Motor neuron (in vitro differentiated cells): ENCODE measurements at regions not wholly inside any gene's neighbourhood (a gene's known extent, or its start where the extent isn't known, plus 50 kb on each side); places are given as distances from the start of the nearest gene placed in this dataset.
A peak's percentile ranks its signal among the peaks of the same experiment; 100 is the strongest.

Source experiments
- ATAC-seq, 8 experiments: fragments of 200-7000 bp; cut with Tn5 transposase; replicated peaks in 6 of 8; 2 replicates each; pipeline ENCODE4 v1.8.0; 2021; ENCODE audit warnings: mild to moderate bottlenecking in 8 of 8, moderate library complexity in 8 of 8
- H3K27ac ChIP-seq, 2 donors: fragments of 250-450 bp; sonication (Bioruptor Pico); 2 replicates each; pipeline ENCODE4 v1.9.0; 2021; ENCODE audit warnings: antibody characterized with exemption in 2 of 2, mild to moderate bottlenecking in 2 of 2, moderate library complexity in 1 of 2
- H3K4me1 ChIP-seq, 2 donors: fragments of 250-450 bp; sonication (Bioruptor Pico); replicated peaks in 1 of 2; 2 replicates each; pipeline ENCODE4 v1.6.1; 2021; ENCODE audit warnings: antibody characterized with exemption in 2 of 2, mild to moderate bottlenecking in 2 of 2, moderate library complexity in 1 of 2
- H3K4me3 ChIP-seq, 5 donors: fragments of 250-450 bp; sonication (Bioruptor Pico); 2 replicates each; pipeline ENCODE4 v1.9.0; 2021; ENCODE audit warnings: antibody characterized with exemption in 5 of 5, mild to moderate bottlenecking in 5 of 5, moderate library complexity in 4 of 5
- WGBS, 10 experiments: fragments of 450-650 bp; shearing (Covaris generic); methylation state at CpG; one replicate each; pipeline ENCODE4 v1.0.0; 2022; 5-methylcytosine and 5-hydroxymethylcytosine counted together
- in situ Hi-C, 9 experiments: fragments of 400-800 bp; cut with MboI; loops; one replicate each; pipeline ENCODE4 v1.15.0; 2021; ENCODE audit warnings: low sequenced_read_pairs in 9 of 9, low pct_unique_long_range_greater_than_20kb in 2 of 9; ENCODE audit not compliant: unreplicated experiment in 9 of 9

GRCh38 chr5:156015137-156015536 is 311.8 kb upstream of the SGCD start:
- H3K4me1 ChIP-seq: no peaks in the 10 kb centered on the region
- WGBS, 10 experiments: 0 to 90% (median 70%) methylated on average over 1 of the region's 1 CpG; no CpG with 5 or more reads in 1 of the 10 experiments
- no peak for ATAC-seq
- no peak overlapping the region for H3K4me3 ChIP-seq
- in situ Hi-C loops: no loop called here
- H3K27ac ChIP-seq: no peak overlapping the region

GRCh38 chr5:156019130-156019529 is 307.8 kb upstream of the SGCD start:
- H3K4me1 ChIP-seq: no peaks in the 10 kb centered on the region
- no peak overlapping the region for H3K4me3 ChIP-seq
- no peak for ATAC-seq
- in situ Hi-C loops: no loop called here
- H3K27ac ChIP-seq: no peak overlapping the region
- 36 to 100% (median 54%) methylated on average over 1 to 2 of the region's 2 CpGs for WGBS, 10 experiments

- H3K27ac ChIP-seq: no peak overlapping the region
- no peaks in the 10 kb centered on the region for H3K4me1 ChIP-seq
- in situ Hi-C loops: no loop called here
- ATAC-seq: no peak
- no peak overlapping the region for H3K4me3 ChIP-seq
- 16 to 91% (median 70%) methylated on average over 2 to 7 of the region's 7 CpGs for WGBS, 10 experiments
Observed at GRCh38 chr5:156019571-156020180, 307.3 kb upstream of the SGCD start.

GRCh38 chr5:156020647-156021046 is 306.3 kb upstream of the SGCD start:
- 15 to 100% (median 83%) methylated on average over 1 to 3 of the region's 3 CpGs; no CpG with 5 or more reads in 1 of the 10 experiments for WGBS, 10 experiments
- ATAC-seq: no peak
- in situ Hi-C loops: no loop called here

GRCh38 chr5:156021866-156022265 is 305.1 kb upstream of the SGCD start:
- Histone ChIP-seq H3K4me3 (no peak overlapping the region), H3K27ac (no peak overlapping the region), H3K4me1 (no peaks in the 10 kb centered on the region)
- 46 to 100% (median 83%) methylated on average over 1 of the region's 1 CpG; no CpG with 5 or more reads in 4 of the 10 experiments for WGBS, 10 experiments
- ATAC-seq: no peak
- in situ Hi-C loops: no loop called here

More at GRCh38 chr5:156020647-156021046, 306.3 kb upstream of the SGCD start:
- no peak overlapping the region for H3K4me3 ChIP-seq
- no peak overlapping the region for H3K27ac ChIP-seq
- no peaks in the 10 kb centered on the region for H3K4me1 ChIP-seq

- H3K4me3 ChIP-seq: no peak overlapping the region
- 0 to 90% (median 67%) methylated on average over 1 of the region's 1 CpG; no CpG with 5 or more reads in 3 of the 10 experiments for WGBS, 10 experiments
- in situ Hi-C loops: no loop called here
- H3K4me1 ChIP-seq: no peaks in the 10 kb centered on the region
- no peak overlapping the region for H3K27ac ChIP-seq
- peak in 1 of 8 experiments; percentile 73 for ATAC-seq
Observed at GRCh38 chr5:156025656-156026055, 301.3 kb upstream of the SGCD start.

- no peak for ATAC-seq
- in situ Hi-C loops: no loop called here
- no peak overlapping the region for H3K27ac ChIP-seq
- no peaks in the 10 kb centered on the region for H3K4me1 ChIP-seq
- H3K4me3 ChIP-seq: no peak overlapping the region
- 67 to 100% (median 92%) methylated on average over 1 of the region's 1 CpG; no CpG with 5 or more reads in 4 of the 10 experiments for WGBS, 10 experiments
Observed at GRCh38 chr5:156031181-156031580, 295.8 kb upstream of the SGCD start.

GRCh38 chr5:156036640-156037039 is 290.3 kb upstream of the SGCD start:
- Histone ChIP-seq H3K4me1 (no peaks in the 10 kb centered on the region), H3K27ac (no peak overlapping the region), H3K4me3 (no peak overlapping the region)
- peak in 2 of 8 experiments; percentile 44 to 85 for ATAC-seq
- in situ Hi-C loops: no loop called here

- Histone ChIP-seq H3K27ac (no peak overlapping the region), H3K4me3 (no peak overlapping the region), H3K4me1 (no peaks in the 10 kb centered on the region)
- no peak for ATAC-seq
- in situ Hi-C loops: no loop called here
- WGBS, 10 experiments: 29 to 81% (median 60%) methylated on average over 1 to 2 of the region's 2 CpGs; no CpG with 5 or more reads in 2 of the 10 experiments
Observed at GRCh38 chr5:156037151-156037909, 289.6 kb upstream of the SGCD start.

- Histone ChIP-seq H3K27ac (no peak overlapping the region), H3K4me1 (no peaks in the 10 kb centered on the region), H3K4me3 (no peak overlapping the region)
- 43 to 100% (median 62%) methylated on average over 1 of the region's 1 CpG; no CpG with 5 or more reads in 3 of the 10 experiments for WGBS, 10 experiments
- no peak for ATAC-seq
- in situ Hi-C loops: no loop called here
Observed at GRCh38 chr5:156042726-156043125, 284.2 kb upstream of the SGCD start.

- H3K27ac ChIP-seq: no peak overlapping the region
- in situ Hi-C loops: no loop called here
- no peaks in the 10 kb centered on the region for H3K4me1 ChIP-seq
- peak in 1 of 8 experiments; percentile 36 for ATAC-seq
- no peak overlapping the region for H3K4me3 ChIP-seq
Observed at GRCh38 chr5:156043351-156043750, 283.6 kb upstream of the SGCD start.

- H3K4me3 ChIP-seq: no peak overlapping the region
- no peaks in the 10 kb centered on the region for H3K4me1 ChIP-seq
- in situ Hi-C loops: no loop called here
- WGBS, 10 experiments: 14 to 83% methylated on average over 1 to 2 of the region's 3 CpGs; no CpG with 5 or more reads in 8 of the 10 experiments
- peak in 2 of 8 experiments; percentile 20 to 69 for ATAC-seq
- no peak overlapping the region for H3K27ac ChIP-seq
Observed at GRCh38 chr5:156051972-156052371, 275.0 kb upstream of the SGCD start.

- Histone ChIP-seq H3K4me1 (no peaks in the 10 kb centered on the region), H3K4me3 (no peak overlapping the region), H3K27ac (no peak overlapping the region)
- no peak for ATAC-seq
- 17 to 40% methylated on average over 1 of the region's 1 CpG; no CpG with 5 or more reads in 8 of the 10 experiments for WGBS, 10 experiments
- in situ Hi-C loops: no loop called here
Observed at GRCh38 chr5:156052656-156053055, 274.3 kb upstream of the SGCD start.

- Histone ChIP-seq H3K4me3 (no peak overlapping the region), H3K4me1 (no peaks in the 10 kb centered on the region), H3K27ac (no peak overlapping the region)
- no peak for ATAC-seq
- in situ Hi-C loops: no loop called here
- 100% methylated on average over 1 of the region's 2 CpGs; no CpG with 5 or more reads in 9 of the 10 experiments for WGBS, 10 experiments
Observed at GRCh38 chr5:156053056-156053455, 273.9 kb upstream of the SGCD start.
